ENCODE measurements at regions not wholly inside any gene's neighbourhood (a gene's known extent, or its start where the extent isn't known, plus 50 kb on each side); places are given as distances from the start of the nearest gene placed in this dataset.
"Not testable (repeated sequence)": the region's sequence is repeated elsewhere in the genome, so short reads cannot be mapped to it uniquely, and the experiment has no call there.

DNA sequence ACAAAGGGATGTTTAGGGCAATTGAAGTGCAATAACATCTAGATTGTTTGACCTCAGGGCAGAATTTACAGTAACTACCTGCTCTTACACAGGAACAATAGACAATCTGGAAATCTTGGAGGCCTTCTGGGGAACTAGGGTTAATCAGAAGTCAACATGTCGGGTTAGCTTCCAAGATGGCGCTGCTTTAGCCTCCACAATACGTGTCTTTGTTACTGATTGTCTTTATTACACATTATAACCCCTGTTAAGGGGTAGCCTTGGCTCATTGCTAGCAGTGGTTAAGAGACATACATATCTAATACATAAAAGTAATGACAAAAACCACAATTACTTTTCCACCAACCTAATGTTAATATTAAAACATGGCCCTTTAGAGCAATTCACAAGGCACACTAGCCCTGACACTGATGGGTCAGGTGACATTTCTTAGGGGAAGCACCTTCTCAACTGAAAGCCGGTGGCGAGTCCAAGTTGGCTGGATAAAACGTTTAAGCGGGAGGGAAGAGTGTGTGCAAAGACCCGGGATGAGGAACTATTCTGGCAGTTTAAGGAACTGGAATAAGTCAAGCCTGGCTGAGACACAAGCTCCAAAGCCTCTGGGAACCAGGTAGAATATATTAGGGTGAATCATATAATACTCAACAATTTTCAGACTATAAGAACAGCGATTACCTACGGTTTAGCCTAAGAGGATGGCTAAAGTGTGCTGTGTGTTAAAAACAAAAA is 236.9 kb downstream of the BCAS1 start:
- DNase-seq, result peak; percentile 24

DNA sequence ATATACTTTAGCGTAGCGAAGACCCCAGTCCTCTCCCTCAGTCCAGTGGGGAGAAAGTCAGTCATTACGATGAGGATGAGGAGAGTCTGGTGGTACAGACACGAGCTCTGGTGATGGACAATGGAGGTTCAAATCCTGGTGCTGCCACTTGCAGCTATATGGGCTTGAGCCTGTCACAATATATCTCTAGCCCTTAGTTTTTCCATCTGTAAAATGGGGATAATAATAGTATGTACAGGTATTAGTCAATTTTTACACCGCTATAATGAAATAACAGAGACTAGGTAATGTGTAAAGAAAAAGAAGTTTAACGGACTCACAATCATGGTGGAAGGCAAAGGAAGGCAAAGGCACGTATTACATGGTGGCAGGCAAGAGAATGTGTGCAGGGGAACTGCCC is 237.9 kb downstream of the BCAS1 start:
- no peak for DNase-seq

DNA sequence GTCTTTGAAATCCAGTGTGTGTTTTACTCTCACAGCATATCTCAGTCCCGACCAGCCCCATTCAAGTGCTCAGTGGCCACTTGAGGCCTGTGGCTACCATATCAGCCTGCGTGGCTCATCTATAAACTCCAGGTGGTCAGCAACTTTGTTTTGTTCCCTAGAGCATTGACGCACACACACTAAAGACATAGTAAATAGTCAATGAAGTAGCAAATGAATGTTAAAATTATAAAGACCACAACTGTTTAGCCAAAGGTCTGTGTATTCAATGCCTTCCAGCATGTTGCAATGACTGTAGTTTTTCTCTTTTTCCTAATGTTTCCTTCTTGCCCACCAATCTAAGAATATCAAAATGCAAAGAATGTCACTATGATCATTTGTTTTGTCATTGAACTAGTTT is 238.2 kb upstream of the ZNF217 start:
- no peak for DNase-seq

DNA sequence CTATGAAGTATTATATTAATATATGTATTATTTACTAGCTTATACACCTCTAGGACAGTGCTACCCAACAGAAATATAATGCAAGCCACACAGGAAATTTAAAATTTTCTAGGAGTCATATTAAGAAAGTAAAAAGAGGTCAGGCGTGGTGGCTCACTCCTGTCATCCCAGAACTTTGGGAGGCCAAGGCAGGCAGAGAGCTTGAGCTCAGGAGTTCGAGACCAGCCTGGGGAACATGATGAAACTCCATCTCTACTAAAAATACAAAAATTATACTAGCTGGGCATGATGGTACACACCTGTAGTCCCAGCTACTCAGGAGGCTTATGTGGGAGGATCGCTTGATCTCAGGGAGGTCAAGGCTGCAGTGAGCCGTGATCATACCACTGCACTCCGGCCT is 237.6 kb upstream of the ZNF217 start:
- no peak for DNase-seq

DNA sequence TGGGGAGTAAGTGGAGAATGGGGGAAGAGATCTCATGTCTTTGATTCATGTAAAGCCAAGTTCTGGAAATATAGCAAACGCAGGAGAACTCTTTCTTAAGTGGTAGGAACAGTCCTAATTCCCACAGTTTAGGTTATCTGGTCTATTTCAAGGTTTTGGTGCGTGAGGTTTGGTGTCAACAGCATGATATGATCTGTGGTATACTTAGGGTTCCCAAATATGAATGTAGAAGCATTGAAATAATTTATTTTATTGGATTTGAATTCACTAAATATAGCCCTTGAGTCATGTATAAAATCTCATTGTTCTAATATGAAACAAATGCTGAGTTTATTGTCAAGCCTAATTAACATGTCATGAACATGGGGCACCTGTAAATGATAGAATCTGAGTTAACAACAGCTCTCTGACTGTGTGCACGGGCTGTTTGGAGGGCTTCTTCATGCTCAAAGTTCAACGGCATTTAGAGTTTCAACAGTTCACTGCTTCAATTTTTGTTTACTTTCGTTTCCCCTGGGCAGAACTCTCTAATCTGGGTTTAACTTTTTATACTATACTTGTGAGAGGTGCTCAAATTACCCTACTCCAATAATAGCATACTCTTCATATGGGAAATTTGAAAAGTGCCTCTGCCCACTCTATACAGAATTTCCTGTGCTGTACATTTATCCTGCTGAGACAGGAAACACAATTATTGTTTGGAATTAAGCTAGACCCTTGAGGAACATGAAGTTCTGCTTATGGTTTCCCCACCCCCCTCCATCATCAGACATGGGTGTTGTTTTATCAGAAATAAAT is 236.3 kb upstream of the ZNF217 start:
- peak; percentile 52 for DNase-seq

DNA sequence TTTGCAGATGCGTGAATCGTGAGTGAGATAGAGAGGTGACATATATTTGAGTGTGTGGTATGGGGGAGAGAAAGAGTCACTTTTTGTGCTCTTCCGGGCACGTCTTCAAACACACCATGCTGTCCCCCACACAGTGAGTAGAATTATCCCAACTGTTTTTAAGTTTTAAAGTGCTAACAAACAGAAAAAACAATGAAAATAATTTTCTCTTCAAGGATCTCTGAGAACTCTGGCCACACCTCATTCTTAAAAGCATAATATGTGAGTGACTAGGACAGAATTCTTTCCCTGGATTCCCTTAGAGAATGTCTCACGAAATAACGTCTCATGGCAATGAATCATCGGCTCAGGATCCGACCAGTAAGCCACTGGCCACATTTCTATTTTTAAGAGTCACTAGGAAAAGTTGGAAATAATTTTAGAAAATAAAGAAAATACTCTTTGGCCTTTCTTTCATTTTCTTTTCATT is 235.7 kb upstream of the ZNF217 start:
- DNase-seq, result peak; percentile 42

DNA sequence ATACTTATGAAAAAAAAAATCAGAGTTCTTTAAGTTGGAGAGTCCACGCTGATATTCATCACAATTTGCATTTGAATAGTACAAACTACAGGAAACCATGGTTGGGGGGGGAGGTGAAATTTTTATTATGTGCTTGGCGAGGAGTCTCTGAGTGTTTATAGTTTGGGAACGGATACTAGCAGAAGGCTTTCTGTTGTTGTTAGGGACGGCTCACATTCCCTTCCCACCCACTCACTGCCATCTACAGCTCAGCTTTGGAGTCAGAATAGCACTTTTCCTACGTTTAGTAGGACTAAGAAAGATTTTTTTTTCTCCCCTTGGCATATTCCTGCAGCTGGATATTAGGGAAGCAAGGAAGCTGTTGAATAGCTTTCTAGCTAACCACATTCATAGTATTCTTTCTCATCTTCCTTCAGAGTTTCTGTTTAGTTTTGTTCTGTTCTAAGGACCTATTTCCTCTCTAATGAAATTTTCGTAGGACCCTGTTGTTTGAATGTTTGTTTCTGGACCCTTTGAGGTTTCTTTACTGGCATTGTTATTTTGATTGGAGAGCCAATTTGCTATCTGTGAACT is 235.1 kb upstream of the ZNF217 start:
- peak; percentile 54 for DNase-seq

DNA sequence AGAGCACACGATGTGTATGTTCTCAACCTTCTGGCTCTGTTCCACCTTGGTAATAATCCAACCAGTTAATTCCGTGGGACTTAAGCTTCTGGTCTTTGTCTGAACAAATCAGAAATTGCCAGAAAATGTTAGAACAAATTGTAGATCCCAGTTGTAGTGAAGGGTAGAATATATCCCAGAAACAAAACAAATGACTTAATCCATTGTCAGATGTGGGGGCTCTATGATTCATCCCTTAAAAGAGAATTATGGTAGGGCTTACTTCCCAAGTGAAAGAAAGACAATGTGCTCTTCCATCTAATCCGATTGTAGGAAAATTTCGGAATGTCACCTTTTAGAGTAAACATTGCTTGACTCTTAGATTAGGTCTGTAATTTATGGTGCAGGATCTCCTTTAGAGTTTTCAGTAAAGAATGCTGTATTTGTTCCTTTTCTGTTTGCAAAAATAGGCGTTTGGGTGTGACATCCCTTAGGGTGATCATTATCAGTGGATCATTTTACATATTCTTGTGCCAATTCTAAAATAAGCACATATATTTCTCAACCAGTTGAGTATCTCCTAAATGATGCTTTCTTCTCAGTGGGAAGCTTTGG is 234.5 kb upstream of the ZNF217 start:
- DNase-seq, result no peak

DNA sequence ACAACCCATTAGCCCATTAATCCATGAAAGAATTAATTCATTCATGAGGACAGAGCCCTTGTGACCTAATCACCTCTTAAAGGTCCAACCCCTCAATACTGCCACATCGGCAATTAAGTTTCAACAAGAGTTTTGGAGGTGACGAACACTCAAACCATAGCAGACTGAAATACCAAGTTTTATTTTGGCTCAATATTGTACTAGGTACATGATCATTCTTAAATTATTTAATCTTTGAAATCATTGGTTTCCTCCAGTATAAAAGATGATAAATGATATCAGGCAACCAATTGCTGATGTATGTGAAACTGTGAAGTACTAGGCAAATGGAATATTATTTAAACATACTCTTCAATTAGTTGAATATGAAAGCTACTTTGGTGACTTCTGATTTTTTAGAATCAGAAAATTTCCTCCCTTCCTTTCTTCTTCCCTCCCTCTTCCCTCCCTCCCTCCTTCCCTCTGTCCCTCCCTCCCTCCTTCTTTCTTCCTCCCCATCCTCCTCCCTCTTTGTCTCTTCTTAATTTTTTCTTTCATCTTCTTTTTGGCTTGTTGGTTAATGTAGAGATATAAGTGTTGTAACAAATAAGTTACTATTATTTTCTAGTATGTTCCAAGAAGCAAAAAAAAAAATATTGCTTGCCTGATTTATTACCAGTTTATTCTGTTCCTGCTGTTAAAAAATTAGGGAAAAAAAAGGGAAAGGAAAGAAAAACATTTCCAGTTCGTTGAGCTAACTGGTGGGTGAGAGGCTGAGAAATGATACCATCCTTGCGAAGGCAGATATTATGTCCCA is 233.9 kb upstream of the ZNF217 start:
- DNase-seq, result no peak

DNA sequence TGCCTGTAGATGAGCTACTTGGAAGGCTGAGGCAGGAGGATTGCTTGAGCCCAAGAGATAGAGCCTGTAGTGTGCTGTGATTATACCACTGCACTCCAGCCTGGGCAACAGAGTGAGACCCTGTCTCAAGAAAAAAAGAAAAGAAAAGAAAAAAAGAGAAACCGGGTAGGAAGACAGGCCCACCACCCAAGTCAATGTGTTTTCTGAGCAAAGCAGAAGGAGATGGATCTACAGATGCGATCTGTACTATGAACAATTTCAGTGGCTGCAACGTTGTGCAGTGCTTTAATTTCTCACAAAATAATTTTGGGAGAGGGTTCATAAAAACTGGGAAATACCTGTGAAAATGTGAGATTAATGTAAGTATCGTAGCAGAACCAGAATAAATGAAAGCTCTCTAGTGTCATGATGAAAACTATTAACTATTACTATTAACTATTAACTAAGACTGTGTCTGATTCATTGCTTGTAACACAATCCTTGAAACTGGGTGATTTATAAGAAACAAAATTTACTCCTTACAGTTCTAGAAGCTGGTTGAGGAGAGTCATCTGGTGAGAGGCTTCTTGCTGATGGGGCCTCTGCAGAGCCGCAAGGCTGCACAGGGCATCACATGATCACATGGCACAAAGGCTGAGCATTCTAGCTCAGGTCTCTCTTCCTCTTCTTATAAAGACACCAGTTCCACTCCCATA is 233.1 kb upstream of the ZNF217 start:
- no peak for DNase-seq

DNA sequence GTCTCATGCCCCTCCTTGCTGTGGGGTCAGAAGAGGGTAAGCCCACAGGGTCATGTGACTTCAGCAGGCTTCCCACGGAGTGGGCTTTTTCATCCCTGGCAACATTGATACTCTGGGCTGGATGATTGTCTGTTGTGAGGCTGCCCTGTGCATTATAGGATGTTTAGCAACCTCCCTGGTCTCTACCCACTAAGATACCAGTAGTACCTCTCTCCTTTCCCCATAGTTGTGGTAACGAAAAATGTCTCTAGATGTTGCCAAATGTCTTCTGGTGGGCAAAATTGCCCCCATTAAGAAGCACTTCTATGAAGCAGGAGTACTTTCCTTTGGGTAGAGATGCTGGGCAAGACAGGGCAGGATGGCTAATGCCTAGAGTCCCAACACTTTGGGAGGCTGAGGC is 232.5 kb upstream of the ZNF217 start:
- no peak for DNase-seq

DNA sequence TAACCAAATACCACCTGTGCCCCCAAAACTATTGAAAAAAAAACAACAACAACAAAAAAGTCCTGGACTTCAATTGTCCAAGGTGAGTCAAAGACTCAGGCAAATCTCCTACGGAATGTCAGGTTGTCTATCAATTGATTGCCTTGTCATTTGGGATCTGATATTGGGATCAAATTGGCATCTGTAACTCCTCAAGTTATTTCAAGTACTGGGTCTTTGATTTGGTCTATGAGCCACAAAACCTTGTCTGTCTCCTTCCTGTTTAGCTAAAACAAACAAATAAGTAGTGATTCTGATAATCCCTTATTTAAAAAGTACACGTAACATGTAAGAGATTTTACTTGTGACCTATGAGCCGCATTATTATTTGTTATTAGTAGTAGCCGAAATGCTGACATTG is 231.6 kb upstream of the ZNF217 start:
- no peak for DNase-seq

DNA sequence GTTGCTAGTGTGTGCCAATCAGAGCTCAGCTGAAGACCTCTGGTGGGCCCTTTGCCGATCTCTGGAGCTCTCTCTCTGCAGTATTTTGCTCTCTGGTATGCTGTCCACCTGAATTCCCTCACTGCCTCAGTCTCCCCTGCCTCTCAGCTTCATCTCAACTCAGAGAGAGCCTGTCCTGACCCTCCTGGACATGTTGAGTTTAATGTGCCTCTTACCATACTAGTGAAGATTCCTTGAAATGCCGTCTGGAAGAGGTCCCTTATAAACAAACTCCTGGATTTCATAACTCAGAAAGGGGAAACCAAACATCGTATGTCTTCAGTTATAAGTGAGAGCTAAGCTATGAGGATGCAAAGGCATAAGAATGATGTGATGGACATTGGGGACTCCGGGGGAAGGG is 231.1 kb upstream of the ZNF217 start:
- DNase-seq, result no peak

DNA sequence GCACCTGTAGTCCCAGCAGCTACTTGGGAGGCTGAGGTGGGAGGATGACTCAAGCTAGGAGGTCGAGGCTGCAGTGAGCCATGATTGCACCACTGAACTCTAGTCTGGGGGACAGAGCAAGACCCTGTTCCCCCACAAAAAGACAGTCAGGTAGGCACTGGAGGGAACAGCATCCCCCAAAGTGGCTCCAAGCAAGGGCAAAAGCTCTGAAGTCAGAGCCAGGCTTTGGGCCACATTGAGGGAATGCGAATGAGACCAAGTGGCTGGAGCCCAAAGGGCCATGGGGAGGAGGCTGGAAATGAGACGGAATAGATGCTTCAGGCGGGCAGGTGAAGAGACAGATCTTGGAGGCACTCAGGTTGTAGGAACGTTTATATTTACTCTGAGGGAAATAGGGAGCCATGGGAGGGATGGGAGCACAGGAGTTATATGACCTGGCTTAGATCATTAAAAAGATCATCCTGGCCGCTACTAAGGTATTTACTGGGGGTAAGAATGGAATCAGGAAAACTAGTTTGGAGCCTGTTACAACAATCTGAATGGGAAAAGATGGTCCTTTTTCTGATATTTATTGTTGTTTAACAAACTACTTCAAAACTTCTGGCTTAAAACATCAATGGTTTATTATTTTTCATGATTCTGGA is 229.6 kb upstream of the ZNF217 start:
- no peak for DNase-seq

DNA sequence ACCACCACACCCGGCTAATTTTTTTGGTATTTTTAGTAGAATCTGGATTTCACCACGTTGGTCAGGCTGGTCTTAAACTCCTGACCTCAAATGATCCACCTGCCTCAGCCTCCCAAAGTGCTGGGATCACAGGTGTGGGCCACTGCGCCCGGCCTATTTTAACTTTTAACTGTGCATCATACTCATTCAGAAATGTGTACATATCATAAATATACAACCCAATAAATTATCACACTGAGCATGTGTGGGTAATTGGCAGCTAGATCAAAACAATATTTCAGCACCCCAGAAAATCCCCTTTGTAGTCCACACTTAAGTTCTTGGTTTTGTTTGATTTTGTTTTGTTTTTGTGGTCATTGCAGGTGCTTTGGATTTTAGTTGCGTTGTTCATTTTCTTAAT is 228.9 kb upstream of the ZNF217 start:
- DNase-seq, result no peak

DNA sequence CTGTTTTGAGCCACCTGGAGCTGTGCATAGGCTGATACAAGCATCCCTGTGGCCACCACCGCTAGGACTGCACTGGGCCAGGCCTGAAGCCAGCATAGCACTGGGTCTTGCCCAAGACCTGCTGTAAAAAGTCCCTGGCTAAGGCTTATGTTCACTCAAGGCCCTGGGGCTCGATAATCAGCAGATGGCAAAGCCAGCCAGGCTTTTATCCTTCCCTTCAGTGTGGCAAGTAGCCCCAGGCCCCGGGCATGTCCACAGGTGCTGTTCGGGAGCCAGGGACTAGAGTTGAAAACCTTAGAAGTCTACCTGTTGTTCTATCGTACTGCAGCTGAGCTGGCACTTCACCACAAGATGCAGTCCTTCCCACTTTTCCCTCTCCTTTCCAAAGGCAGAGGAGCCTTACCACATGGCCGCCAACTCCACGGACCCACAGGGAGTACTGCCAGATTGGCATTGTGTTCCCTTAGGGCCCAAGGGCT is 226.4 kb upstream of the ZNF217 start:
- no peak for DNase-seq

DNA sequence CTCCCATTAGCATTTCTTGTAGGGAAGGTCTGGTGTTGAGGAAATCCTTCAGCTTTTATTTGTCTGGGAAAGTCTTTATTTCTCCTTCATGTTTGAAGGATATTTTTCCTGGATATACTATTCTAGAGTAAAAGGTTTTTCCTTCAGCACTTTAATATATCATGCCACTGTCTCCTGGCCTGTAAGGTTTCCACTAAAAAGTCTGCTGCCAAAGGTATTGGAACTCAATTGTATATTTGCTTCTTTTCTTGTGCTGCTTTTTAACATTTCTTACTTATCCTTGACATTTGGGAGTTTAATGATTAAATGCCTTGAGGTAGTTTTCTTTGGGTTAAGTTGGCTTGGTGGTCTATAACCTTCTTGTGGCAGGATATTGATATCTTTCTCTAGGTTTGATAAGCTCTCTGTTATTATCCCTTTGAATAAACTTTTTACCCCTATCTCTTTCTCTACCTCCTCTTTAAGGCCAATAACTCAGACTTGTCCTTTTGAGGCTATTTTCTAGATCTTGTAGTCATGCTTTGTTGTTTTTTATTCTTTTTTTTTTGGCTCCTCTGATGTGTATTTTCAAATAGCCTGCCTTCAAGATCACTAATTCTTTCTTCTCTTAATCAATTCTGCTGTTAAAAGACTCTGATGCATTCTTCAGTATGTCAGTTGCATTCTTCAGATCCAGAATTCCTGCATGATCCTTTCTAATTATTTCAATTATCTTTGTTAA is 225.0 kb upstream of the ZNF217 start:
- DNase-seq, result no peak

DNA sequence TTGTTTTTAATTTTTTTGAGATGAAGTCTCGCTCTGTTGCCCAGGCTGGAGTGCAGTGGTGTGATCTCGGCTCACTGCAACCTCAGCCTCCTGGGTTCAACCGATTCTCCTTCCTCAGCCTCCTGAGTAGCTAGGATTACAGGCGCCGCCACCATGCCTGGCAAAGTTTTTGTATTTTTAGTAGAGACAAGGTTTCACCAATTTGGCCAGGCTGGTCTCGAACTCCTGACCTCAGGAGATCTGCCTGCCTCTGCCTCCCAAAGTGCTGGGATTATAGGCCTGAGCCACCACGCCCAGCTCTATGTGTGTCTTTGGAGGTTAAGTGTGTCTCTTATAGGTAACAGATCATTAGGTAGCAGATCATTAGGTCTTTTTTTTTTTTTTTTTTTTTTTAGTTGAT is 223.9 kb upstream of the ZNF217 start:
- not testable (repeated sequence) for DNase-seq

DNA sequence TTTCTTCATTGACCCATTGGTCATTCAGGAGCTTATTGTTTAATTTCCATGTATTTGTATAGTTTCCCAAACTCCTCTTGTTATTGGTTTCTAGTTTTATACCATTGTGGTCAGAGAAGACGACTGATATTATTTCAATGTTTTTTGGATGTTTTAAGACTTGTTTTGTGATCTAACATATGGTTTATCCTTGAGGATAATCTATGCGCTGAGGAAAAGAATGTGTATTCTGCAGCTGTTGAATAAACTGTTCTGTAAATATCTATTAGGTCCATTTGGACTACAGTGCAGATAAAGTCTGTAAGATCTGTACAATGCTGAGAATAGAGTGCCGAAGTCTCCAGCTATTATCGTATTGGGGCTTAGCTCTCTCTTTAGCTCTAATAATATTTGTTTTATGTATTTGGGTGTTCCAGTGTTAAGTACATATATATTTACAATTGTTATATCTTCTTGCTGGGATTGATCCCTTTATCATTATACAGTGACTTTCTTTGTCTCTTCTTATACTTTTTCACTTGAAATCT is 223.3 kb upstream of the ZNF217 start:
- DNase-seq, result no peak

DNA sequence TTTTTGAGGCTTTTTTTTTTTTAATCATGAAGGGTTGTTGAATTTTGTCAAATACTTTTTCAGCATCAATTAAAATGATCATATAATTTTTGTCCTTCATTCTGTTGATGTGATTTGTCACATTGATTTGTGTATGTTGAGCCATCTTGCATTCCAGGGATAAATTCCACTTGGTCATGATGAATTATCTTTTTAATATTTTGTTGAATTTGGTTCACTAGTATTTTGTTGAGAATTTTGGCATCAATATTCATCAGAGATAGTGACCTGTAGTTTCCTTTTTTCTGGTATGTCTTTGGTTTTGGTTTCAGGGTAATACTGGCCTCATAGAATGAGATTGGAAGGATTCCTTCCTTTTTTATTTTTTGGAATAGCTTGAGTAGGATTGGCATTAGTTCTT is 221.9 kb upstream of the ZNF217 start:
- DNase-seq, result no peak

DNA sequence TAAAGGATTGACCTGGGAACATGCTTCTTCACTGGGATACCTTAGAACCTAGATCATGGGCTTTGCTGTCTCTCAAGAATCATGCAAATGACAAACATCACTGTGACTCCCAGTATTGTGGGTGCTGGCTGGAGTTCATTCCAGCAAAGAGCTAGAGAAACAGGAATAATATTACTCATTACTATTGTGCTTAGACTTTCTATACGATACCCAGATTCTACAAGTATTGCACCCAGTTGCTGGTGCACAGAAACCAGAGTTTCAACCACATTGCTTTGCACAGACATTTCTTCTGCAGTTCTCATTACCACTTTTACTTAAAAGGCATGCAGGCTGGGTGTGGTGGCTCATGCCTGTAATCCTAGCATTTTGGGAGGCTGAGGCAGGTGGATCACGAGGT is 220.4 kb upstream of the ZNF217 start:
- DNase-seq, result no peak

Measured in hematopoietic multipotent progenitor cell treated with erythropoietin and hydrocortisone succinate and interleukin-3 and kit ligand, for 4 days (in vitro differentiated cells).